NCI-H69 (cell line): ENCODE measurements at regions not wholly inside any gene's neighbourhood (a gene's known extent, or its start where the extent isn't known, plus 50 kb on each side); places are given as distances from the start of the nearest gene placed in this dataset.

Experiments used
- DNase-seq: peaks from one replicate; lab custom pipeline; 2025; lab: John Stamatoyannopoulos, UW

DNA sequence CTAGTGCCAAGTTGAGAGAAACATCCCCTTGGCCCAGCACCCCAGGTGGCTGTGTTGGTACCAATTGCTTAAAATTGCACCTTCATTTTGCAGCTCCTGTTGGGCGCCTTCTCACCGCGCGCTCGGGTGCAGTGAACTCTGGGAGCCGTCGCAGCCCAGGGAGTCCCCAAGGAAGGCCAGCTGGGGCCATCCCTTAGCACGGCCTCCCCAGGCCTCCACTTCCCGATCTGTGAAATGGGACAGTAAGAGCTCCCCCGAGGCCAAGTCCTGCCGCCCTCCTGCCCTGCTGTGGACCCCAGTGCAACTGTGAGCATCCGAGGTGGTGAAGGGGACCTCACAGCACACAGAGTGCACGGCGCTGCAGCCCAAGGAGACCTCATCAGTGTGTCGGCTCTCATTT is 1234.1 kb downstream of the BRD1 start:
- DNase-seq, result no peak

GRCh38 chr22:48592931-48593330 is 1234.7 kb downstream of the BRD1 start:
- DNase-seq, result no peak

DNA sequence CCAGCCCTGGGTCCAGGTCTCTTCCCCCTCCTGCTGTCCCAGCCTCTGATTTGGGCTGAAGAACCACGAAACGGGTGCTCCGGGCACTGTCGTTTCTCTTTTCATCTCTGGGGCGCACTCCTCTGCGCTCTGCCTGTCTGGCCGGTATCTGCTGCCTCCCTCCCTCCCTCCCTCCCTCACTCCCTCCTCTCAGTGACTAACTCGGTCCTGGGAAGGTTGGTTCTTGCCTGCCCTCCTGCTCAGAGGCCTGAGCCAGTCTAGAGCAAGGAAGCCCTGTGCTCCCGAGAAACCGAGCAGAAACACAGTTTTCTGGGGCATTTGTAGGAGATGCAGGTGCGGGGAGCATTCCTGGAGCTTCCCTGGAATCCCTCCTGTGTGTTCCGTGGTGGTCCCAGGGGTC is 1235.2 kb downstream of the BRD1 start:
- no peak for DNase-seq

DNA sequence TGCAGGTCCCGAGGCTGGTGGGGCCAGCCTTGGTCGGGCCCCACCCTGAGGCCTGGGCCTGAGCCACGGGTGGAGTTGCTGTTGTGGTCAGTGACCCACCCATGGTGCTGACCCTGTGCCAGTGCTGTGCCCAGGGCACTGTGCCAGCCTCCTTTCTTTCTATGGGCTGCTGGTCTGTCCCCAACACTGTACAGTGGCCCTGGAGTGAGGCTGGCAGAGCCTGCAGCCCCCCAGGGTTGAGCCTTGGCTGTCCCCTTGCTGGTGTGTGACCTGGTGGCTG is 1235.7 kb downstream of the BRD1 start:
- no peak for DNase-seq

GRCh38 chr22:48591286-48592065 is 1236.2 kb downstream of the BRD1 start:
- no peak for DNase-seq

DNA sequence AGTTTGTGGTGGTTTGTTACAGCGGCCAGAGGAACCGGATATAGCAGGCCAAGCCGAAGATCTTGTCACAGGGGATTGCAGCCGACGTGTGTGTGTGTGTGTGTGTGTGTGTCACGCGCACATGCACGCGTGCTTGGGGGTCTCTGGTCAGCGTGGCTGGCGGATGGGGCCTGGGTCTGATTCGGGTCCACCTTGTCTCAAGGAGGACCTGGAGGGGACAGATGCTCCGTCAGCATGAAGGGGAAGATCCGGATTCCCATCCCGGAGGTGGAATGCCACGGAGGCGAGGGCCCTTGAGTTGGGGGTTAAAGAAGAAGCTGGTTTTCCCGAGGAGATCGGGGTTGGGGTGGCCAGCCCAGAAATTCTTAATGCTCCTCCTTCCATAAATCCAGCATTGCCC is 1237.8 kb downstream of the BRD1 start:
- DNase-seq, result no peak

DNA sequence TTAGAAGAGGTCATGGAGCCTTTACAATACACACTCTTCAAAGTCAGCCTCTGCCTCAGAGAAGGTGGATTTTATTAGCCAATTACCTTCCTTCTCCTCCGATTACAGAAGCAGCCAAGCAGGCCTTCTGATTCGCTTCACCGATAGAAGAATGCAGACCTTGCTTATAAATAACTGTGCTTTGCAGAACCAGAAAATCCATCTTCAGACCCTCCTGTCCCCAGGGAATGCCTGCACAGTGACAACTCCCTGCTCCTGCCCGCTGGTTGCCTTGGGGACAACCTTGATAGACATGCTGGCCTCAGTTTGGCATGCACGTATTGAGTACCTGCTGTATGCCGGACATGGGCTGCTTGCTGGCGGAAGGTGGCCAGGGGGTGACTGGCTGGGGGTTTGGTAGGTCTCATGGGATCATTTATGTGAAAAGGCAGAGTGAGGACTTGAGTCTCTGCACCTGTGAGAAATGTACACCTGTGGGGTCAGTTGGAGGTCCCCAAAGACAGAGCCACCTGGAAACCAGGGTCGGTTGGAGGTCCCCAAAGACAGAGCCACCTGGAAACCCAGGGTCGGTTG is 1238.7 kb downstream of the BRD1 start:
- no peak for DNase-seq

- DNase-seq, result no peak
Observed at GRCh38 chr22:48588151-48588877, 1239.4 kb downstream of the BRD1 start.

DNA sequence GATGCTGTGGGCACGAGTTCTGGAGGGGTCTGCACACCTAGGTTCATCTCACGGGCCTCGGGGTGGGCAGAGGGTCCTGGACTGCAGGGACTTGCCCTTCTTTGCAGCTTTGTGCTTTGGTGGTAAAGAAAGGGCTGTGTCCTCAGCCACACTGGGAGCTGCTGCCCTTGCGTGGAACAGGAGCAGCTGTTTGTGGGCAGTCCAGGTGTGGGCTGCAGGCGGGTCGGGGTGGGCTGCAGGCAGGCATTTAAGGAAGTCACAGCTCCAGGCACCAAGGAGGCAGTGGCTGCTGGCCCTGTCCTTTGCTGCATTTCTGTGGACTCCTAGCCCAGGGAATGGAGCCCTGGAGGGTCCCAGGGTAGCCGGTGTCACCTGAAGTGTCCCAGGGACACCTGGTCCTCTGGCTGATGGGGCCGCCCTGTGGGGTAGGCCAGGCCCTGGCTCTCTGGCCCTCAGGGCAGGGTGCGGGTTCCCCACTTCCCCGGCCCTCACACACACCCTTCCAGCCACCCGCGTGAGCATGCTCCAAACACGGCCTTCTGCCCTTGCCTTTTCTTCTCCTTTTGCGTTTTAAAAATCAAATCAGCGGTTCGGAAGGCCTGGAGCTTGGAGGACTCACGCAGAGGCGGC is 1240.3 kb downstream of the BRD1 start:
- DNase-seq, result no peak

- no peak for DNase-seq
Observed at GRCh38 chr22:48586799-48587185, 1240.9 kb downstream of the BRD1 start.

- DNase-seq, result peak; percentile 7
Observed at GRCh38 chr22:48585916-48586798, 1241.5 kb downstream of the BRD1 start.

DNA sequence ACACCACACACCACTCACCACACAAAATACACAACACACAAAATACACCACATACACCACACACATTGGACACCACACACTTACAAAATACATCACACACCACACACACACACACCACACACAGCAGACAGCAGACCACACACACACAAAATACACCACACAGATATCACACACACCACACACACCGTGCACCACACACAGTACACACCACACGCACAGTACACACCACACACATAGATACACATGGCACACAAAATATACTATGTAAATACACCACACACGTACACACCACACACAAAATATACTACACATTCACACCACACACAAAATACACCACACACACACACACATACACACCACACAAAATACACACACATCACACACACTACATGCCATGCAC is 1243.5 kb downstream of the BRD1 start:
- DNase-seq, result no peak

GRCh38 chr22:48581796-48582469 is 1245.7 kb downstream of the BRD1 start:
- peak; percentile 10 for DNase-seq

DNA sequence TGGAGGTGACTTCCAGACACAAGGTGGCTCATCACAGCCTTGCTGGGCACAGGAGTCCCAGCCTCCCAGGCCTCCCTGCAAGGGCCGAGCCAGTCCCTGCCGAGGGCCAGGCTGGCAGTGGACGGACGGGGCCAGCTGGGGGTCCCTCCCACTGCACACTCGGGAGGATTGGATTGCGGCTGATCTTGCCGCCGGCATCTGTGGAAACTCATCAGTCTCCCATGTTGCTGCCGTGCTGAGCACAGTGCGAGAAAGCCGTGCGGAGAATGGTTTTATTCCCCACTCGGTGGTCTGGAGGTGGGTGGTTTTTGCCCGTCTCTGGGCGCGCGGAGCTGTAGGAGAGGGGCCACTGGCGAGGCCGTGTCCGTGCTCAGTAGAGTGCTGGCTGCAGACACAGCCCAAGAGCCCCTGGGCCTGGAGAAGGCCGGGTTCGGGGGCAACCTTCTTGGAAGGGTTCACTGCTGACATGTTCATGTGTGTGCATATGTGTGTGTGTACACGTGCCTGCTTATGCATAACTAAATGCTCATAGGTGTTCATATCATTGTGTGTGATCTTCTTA is 1246.4 kb downstream of the BRD1 start:
- no peak for DNase-seq

GRCh38 chr22:48580481-48580970 is 1247.1 kb downstream of the BRD1 start:
- DNase-seq, result no peak

DNA sequence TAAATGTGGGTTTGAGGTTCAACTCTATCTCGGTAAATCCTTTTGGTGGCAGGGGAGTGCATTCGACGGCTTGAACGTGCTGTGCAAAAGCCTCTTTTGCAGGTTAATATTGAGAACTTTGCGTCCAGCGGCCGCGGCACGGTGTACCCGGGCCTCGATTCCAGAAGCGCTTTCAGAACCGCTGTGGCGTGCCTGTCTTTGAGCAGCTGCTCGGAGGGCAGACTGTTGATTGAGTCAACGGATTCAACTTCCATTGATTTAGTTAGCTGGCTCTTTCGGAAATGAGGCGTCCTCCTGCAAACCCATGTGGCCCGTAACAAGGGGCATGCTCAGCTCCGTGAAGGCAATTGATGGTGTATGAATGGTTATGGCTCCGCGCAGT is 1247.8 kb downstream of the BRD1 start:
- no peak for DNase-seq

DNA sequence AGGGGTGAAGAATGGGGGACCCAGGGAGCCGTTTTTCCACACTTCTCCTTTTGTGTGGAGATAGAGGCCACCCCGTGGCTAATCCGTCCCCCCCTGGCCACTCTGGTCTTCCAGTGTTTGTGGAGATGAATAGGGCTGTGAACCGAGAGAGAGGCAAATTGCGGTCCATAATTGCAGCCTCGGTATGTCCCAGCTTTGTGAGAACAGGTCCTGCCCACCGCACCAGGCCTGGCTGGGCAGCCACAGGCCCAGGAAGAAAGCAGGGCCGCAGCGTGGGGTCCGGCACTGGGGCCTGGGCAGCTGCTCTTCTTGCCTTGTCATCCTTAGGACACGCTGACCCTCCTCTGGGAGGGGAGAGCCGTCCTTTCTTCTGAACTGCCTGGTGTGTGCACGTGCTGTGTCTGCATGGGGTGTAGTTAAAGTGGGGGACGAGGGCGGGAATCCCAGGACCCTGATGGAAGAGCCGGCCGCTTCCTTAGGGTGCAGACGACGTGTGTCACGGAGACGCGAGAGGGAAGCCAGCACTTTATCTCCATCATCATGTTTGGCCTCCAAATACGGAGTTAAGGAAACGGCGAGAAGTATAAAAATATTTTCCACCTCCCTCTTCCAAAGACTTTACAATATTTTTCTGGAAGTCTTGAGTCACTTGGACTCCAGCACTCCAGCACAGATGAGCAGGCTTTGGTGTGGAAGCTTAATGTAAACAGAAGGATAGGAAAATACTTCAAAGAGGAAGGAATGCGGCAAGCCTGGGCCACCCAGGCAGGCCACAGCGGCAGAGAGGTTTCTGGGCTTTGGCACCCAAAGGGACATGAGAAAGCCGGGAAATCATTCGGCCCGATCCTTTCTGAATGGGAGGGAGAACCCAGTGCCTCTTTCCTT is 1248.4 kb downstream of the BRD1 start:
- DNase-seq, result no peak

DNA sequence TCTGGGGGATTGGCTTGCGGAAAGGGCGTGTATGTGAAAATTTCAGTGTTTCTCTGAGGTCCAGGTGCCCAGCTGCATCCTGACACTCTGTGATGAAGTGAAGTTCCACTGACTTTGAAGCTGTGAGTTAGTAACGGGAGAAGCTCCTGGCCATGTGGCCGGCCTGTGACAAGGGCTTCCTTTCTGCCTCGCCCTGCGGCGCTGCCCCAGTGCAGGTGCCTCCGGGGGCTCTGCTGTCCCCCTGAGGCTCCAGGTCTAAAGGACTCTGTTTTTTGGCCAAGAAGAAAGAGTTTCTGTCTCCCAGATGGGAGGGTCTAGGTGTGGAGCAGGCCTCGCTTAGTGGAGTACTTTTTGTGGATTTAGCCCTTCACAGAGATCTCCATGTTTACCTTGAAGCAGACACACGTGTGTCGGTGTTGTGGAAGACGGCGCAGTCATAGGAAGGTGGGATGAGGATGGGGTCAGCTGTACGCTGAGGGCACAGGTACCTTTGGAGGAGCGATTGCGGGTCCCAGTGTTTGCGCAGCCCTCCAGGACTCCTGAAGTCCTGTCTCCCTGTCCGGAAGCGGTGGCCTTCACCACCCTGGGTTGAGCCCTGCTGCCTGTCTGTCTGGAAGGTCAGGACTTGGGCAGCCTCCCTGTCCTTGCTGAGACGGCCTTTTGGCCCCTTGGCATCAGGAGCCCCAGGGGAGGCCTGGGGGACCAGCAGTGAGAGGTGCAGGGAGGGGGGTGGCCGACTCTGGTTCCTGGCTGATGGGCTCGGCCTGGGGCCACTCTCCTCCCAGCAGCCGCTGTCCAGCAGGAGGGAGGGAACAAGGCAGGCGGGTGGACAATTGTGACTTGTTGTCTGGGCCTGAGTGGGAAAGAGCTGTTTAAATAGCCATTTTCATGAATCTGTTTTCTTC is 1249.3 kb downstream of the BRD1 start:
- DNase-seq, result peak; percentile 12

GRCh38 chr22:48577691-48578090 is 1250.0 kb downstream of the BRD1 start:
- no peak for DNase-seq
